ENCODE measurements at regions not wholly inside any gene's neighbourhood (a gene's known extent, or its start where the extent isn't known, plus 50 kb on each side); places are given as distances from the start of the nearest gene placed in this dataset.

DNA sequence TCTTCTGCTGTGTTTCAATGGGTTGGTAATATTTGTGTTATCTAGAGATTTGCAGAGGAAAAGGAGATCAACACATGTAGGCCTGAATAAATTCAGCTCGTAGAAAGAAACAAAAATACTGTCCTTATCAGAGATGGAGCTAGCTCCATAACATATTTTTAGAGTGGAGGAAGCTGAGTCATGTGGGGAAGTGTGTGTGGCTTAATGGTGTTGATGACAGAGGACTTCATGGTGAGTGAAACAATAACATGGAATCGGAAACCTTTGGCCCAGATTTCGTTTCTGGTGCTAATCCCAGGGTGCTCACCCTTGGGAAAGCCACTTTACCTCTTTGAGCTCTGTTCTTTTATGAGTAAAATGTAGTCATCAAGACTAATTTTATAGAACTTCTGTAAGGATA is 825.0 kb downstream of the TLR4 start:
- H3K4me2 ChIP-seq (ENCODE audit: control insufficient read depth, extremely low read depth, insufficient read depth, low read depth, low read length): no peak overlapping the region

DNA sequence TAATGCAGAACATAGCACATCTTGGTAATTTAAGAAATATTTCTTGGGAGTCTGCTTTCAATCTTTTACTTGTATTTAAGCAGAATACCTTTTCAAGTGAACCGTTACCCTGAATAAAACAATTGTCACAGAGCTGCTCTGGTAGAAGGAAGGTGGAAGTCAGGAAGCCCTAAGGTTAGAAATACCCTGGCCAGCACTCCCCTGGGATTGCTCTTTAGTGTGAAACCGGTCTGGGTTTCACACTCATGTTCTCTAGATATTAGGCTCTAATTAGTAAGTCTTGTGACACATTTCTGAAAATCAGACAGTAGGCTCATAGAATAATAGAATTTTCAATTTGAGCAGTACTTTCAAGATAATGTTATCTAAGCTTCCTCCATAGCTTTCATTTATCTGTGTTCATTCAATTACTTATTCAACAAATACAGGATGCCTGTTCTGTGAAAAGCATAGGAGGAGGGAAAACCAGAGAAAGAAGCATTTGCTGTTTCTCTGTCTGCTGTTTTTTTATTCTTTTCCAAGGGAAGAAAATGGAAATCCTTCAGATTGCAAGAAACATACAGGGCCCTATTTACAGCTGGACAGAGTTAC is 825.5 kb downstream of the TLR4 start:
- no peak for DNase-seq (ENCODE audit: low read depth, low spot score)
- TF ChIP-seq EZH2 (IDR thresholded peaks at IDR 0.05; ENCODE audit: low read length): no peak
- TF ChIP-seq, protein P1, sequence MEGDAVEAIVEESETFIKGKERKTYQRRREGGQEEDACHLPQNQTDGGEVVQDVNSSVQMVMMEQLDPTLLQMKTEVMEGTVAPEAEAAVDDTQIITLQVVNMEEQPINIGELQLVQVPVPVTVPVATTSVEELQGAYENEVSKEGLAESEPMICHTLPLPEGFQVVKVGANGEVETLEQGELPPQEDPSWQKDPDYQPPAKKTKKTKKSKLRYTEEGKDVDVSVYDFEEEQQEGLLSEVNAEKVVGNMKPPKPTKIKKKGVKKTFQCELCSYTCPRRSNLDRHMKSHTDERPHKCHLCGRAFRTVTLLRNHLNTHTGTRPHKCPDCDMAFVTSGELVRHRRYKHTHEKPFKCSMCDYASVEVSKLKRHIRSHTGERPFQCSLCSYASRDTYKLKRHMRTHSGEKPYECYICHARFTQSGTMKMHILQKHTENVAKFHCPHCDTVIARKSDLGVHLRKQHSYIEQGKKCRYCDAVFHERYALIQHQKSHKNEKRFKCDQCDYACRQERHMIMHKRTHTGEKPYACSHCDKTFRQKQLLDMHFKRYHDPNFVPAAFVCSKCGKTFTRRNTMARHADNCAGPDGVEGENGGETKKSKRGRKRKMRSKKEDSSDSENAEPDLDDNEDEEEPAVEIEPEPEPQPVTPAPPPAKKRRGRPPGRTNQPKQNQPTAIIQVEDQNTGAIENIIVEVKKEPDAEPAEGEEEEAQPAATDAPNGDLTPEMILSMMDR (optimal IDR thresholded peaks at IDR 0.05 in 1 of 3, IDR thresholded peaks at IDR 0.05 in 1 of 3, conservative IDR thresholded peaks at IDR 0.05 in 1 of 3; ENCODE audit: extremely low read depth in 1 of 3, insufficient read depth in 2 of 3, low read length in 3 of 3): no peak
- H3K4me3 ChIP-seq (ENCODE audit: control insufficient read depth in 2 of 3, extremely low read depth in 1 of 3, insufficient read depth in 2 of 3, low read depth in 1 of 3, low read length in 3 of 3): no peak overlapping the region
- H4K20me1 ChIP-seq (ENCODE audit: control insufficient read depth, extremely low read depth, insufficient read depth, low read length): no peaks in the 10 kb centered on the region
- no peak overlapping the region for H3K9ac ChIP-seq (ENCODE audit: control insufficient read depth, extremely low read depth, insufficient read depth, low read length)
- no peaks in the 10 kb centered on the region for H3K9me3 ChIP-seq (ENCODE audit: control insufficient read depth, low read depth, low read length)
- no peaks in the 10 kb centered on the region for H3K27me3 ChIP-seq (ENCODE audit: control insufficient read depth, extremely low read depth, insufficient read depth, low read length)
- H3K4me2 ChIP-seq (ENCODE audit: control insufficient read depth, extremely low read depth, insufficient read depth, low read depth, low read length): no peak overlapping the region
- H3K27ac ChIP-seq (ENCODE audit: control insufficient read depth, insufficient read depth, low read length): no peak overlapping the region
- no peaks in the 10 kb centered on the region for H3K79me2 ChIP-seq (ENCODE audit: control insufficient read depth, insufficient read depth, low read length)
- FAIRE-seq: no peak
- H3K9me1 ChIP-seq (ENCODE audit: control insufficient read depth, extremely low read depth, insufficient read depth, low read length): no peaks in the 10 kb centered on the region
- no peaks in the 10 kb centered on the region for H3K36me3 ChIP-seq (ENCODE audit: control insufficient read depth in 2 of 2, extremely low read depth in 1 of 2, insufficient read depth in 2 of 2, low read length in 2 of 2)
- no peaks in the 10 kb centered on the region for H3K4me1 ChIP-seq (ENCODE audit: control insufficient read depth, extremely low read depth, insufficient read depth, low read length)
- no peak overlapping the region for H2AFZ ChIP-seq (ENCODE audit: control insufficient read depth, low read length)
- dilution Hi-C loops (cut with MboI; ENCODE audit: extremely low pct_ligation_motif_present, low sequenced_read_pairs): no loop called here

More for the DNA sequence above, 825.0 kb downstream of the TLR4 start:
- no peak overlapping the region for H3K27ac ChIP-seq (ENCODE audit: control insufficient read depth, insufficient read depth, low read length)
- no peaks in the 10 kb centered on the region for H3K4me1 ChIP-seq (ENCODE audit: control insufficient read depth, extremely low read depth, insufficient read depth, low read length)
- H3K27me3 ChIP-seq (ENCODE audit: control insufficient read depth, extremely low read depth, insufficient read depth, low read length): no peaks in the 10 kb centered on the region
- no peak overlapping the region for H2AFZ ChIP-seq (ENCODE audit: control insufficient read depth, low read length)
- H3K9me3 ChIP-seq (ENCODE audit: control insufficient read depth, low read depth, low read length): no peaks in the 10 kb centered on the region
- no peaks in the 10 kb centered on the region for H4K20me1 ChIP-seq (ENCODE audit: control insufficient read depth, extremely low read depth, insufficient read depth, low read length)
- dilution Hi-C loops (cut with MboI; ENCODE audit: extremely low pct_ligation_motif_present, low sequenced_read_pairs): no loop called here
- no peaks in the 10 kb centered on the region for H3K79me2 ChIP-seq (ENCODE audit: control insufficient read depth, insufficient read depth, low read length)
- DNase-seq (ENCODE audit: low read depth, low spot score) (no peak), FAIRE-seq (no peak)
- no peak for TF ChIP-seq EZH2 (IDR thresholded peaks at IDR 0.05; ENCODE audit: low read length)
- TF ChIP-seq, protein P1 (optimal IDR thresholded peaks at IDR 0.05 in 1 of 3, IDR thresholded peaks at IDR 0.05 in 1 of 3, conservative IDR thresholded peaks at IDR 0.05 in 1 of 3; ENCODE audit: extremely low read depth in 1 of 3, insufficient read depth in 2 of 3, low read length in 3 of 3): no peak
- H3K36me3 ChIP-seq (ENCODE audit: control insufficient read depth in 2 of 2, extremely low read depth in 1 of 2, insufficient read depth in 2 of 2, low read length in 2 of 2): no peaks in the 10 kb centered on the region
- H3K4me3 ChIP-seq (ENCODE audit: control insufficient read depth in 2 of 3, extremely low read depth in 1 of 3, insufficient read depth in 2 of 3, low read depth in 1 of 3, low read length in 3 of 3): no peak overlapping the region
- no peak overlapping the region for H3K9ac ChIP-seq (ENCODE audit: control insufficient read depth, extremely low read depth, insufficient read depth, low read length)
- no peaks in the 10 kb centered on the region for H3K9me1 ChIP-seq (ENCODE audit: control insufficient read depth, extremely low read depth, insufficient read depth, low read length)
